H1 (cell line): ENCODE measurements at regions not wholly inside any gene's neighbourhood (a gene's known extent, or its start where the extent isn't known, plus 50 kb on each side); places are given as distances from the start of the nearest gene placed in this dataset.

Source experiments
- CREB1 ChIP-seq: IDR thresholded peaks from 2 replicates; pipeline ENCODE4 v1.6.1; 2012; ENCODE audit warnings: inconsistent platforms
- EP300 ChIP-seq, 2 experiments: IDR thresholded peaks; 1 replicate in 1 of 2; 2 replicates in 1 of 2; pipeline ENCODE4 v1.6.1; 2011 to 2012; ENCODE audit warnings: low read depth in 2 of 2, low read length in 2 of 2, mild to moderate bottlenecking in 2 of 2, borderline replicate concordance in 1 of 2, inconsistent platforms in 1 of 2, moderate library complexity in 1 of 2
- ZNF274 ChIP-seq: IDR thresholded peaks from 2 replicates; pipeline ENCODE4 v1.7.0; 2012; ENCODE audit warnings: low read length, borderline replicate concordance; ENCODE audit errors: extremely low read depth

- TF ChIP-seq EP300 (IDR thresholded peaks at IDR 0.05; ENCODE audit: borderline replicate concordance in 1 of 2, low read depth in 2 of 2, low read length in 2 of 2): no peak
- TF ChIP-seq CREB1: no peak
- no peak for TF ChIP-seq ZNF274
Measured at GRCh38 chr6:156389296-156389695, 387.9 kb upstream of the ARID1B start (continued).
